PC-3 (cell line): ENCODE measurements at regions not wholly inside any gene's neighbourhood (a gene's known extent, or its start where the extent isn't known, plus 50 kb on each side); places are given as distances from the start of the nearest gene placed in this dataset.

Source experiments
- ATAC-seq: fragments of 200-7000 bp; cut with Tn5 transposase; 2 replicates; pipeline ENCODE4 v1.9.1; 2020; ENCODE audit warnings: mild to moderate bottlenecking, moderate library complexity
- BruUV-seq: library from RNA; stranded (reverse); fragments of 400-500 nt; replicated peaks from 2 replicates; lab custom pipeline; 2021; lab: Mats Ljungman, UMichigan
- CTCF ChIA-PET: fragments of 300-600 bp; sonication (Branson Sonifier 250); formaldehyde crosslinking; loops from one replicate; lab custom pipeline; 2022; ENCODE audit warnings: antibody characterized with exemption; lab: Charles Lee
- POLR2A ChIA-PET: fragments of 300-600 bp; sonication (Branson Sonifier 250); formaldehyde crosslinking; loops from one replicate; lab custom pipeline; 2022; ENCODE audit warnings: antibody characterized with exemption; ENCODE audit not compliant: unreplicated experiment; lab: Charles Lee
- DNase-seq: peaks from one replicate; pipeline ENCODE4 v3.0.0-alpha.2; 2015
- H2AFZ ChIP-seq: fragments of 300-600 bp; sonication (generic); 2 replicates; pipeline ENCODE4 v1.6.0; 2016; ENCODE audit warnings: antibody characterized with exemption, low read length
- H3F3A ChIP-seq: fragments of 300-600 bp; sonication (generic); one replicate; pipeline ENCODE4 v1.6.0; 2017; ENCODE audit warnings: antibody characterized with exemption, low read length, control low read depth, mild to moderate bottlenecking; ENCODE audit not compliant: unreplicated experiment
- H3K27ac ChIP-seq: fragments of 300-600 bp; sonication (generic); 2 replicates; pipeline ENCODE4 v1.5.1; 2016; ENCODE audit warnings: mild to moderate bottlenecking, low read length
- H3K27me3 ChIP-seq: fragments of 300-600 bp; sonication (generic); 2 replicates; pipeline ENCODE4 v1.6.1; 2016; ENCODE audit warnings: low read length, mixed read lengths
- H3K36me3 ChIP-seq: fragments of 300-600 bp; sonication (generic); 2 replicates; pipeline ENCODE4 v1.6.1; 2016; ENCODE audit warnings: low read depth, mixed run types, low read length, mixed read lengths
- H3K4me1 ChIP-seq: fragments of 300-600 bp; sonication (generic); 2 replicates; pipeline ENCODE4 v1.5.1; 2016; ENCODE audit warnings: low read length; ENCODE audit not compliant: insufficient read depth
- H3K4me2 ChIP-seq: fragments of 300-600 bp; sonication (generic); 2 replicates; pipeline ENCODE4 v1.6.0; 2016; ENCODE audit warnings: low read length
- H3K4me3 ChIP-seq: fragments of 300-600 bp; sonication (generic); 2 replicates; pipeline ENCODE4 v1.5.1; 2016; ENCODE audit warnings: mild to moderate bottlenecking, low read length, mixed read lengths
- H3K79me2 ChIP-seq: fragments of 300-600 bp; sonication (generic); 2 replicates; pipeline ENCODE4 v1.6.1; 2017; ENCODE audit warnings: low read length, mixed read lengths
- H3K9ac ChIP-seq: fragments of 300-600 bp; sonication (generic); 2 replicates; pipeline ENCODE4 v1.6.0; 2016; ENCODE audit warnings: mild to moderate bottlenecking, low read length
- H3K9me2 ChIP-seq: fragments of 300-600 bp; sonication (generic); replicated peaks from 2 replicates; pipeline ENCODE4 v1.6.1; 2016; ENCODE audit warnings: mixed run types, low read length, mixed read lengths
- H3K9me3 ChIP-seq: fragments of 300-600 bp; sonication (generic); 2 replicates; pipeline ENCODE4 v1.6.1; 2016; ENCODE audit warnings: low read length, mixed read lengths
- H4K20me1 ChIP-seq: fragments of 300-600 bp; sonication (generic); 2 replicates; pipeline ENCODE4 v1.6.1; 2016; ENCODE audit warnings: low read length, mixed read lengths
- CTCF ChIP-seq: fragments of 300-600 bp; sonication (generic); conservative IDR thresholded peaks from 2 replicates; pipeline ENCODE4 v1.5.1; 2017; ENCODE audit warnings: antibody characterized with exemption, low read depth, mild to moderate bottlenecking, low read length
- EZH2 ChIP-seq: fragments of 300-600 bp; sonication (generic); IDR thresholded peaks from one replicate; pipeline ENCODE4 v1.6.1; 2017; ENCODE audit warnings: antibody characterized with exemption, mild to moderate bottlenecking, low read length; ENCODE audit not compliant: unreplicated experiment
- EZH2phosphoT487 ChIP-seq: fragments of 300-600 bp; sonication (generic); IDR thresholded peaks from 2 replicates; pipeline ENCODE4 v1.6.1; 2018; ENCODE audit warnings: mild to moderate bottlenecking, antibody characterized with exemption, low read length, borderline replicate concordance
- intact Hi-C: fragments of 100-400 bp; cut with micrococcal nuclease; formaldehyde crosslinking; loops from 2 replicates; pipeline ENCODE4 v1.9.0; 2023

- Histone ChIP-seq H3K9me3 (no peaks in the 10 kb centered on the region), H3K4me2 (no peak overlapping the region), H3K36me3 (no peaks in the 10 kb centered on the region), H3K27ac (no peak overlapping the region), H3K79me2 (no peaks in the 10 kb centered on the region), H3K27me3 (no peaks in the 10 kb centered on the region), H2AFZ (no peak overlapping the region), H4K20me1 (no peaks in the 10 kb centered on the region), H3K4me1 (no peaks in the 10 kb centered on the region), H3K9me2 (no peaks in the 10 kb centered on the region), H3F3A (no peaks in the 10 kb centered on the region), H3K4me3 (no peak overlapping the region), H3K9ac (no peak overlapping the region)
- TF ChIP-seq EZH2: no peak
- no peak for TF ChIP-seq EZH2phosphoT487
- TF ChIP-seq CTCF: no peak
- intact Hi-C loops: no loop called here
- POLR2A ChIA-PET: no interaction called here
- BruUV-seq: no TSS peak
- DNase-seq (no peak), ATAC-seq (peak; percentile 15; the same call in 1 of the 2 replicates)
- CTCF ChIA-PET: no interaction called here
Observed at GRCh38 chr3:30170681-30171438, 435.5 kb upstream of the TGFBR2 start.

- H3K79me2 ChIP-seq: no peaks in the 10 kb centered on the region
- ChIA-PET CTCF (no interaction called here), POLR2A (interaction anchor here (0.8 kb wide), 1 partner anchor 76 kb away, joined by 8 read pairs; no protein-coding TSS in a partner anchor)
- H3K9me3 ChIP-seq: no peaks in the 10 kb centered on the region
- ATAC-seq (no peak), DNase-seq (no peak)
- no peak for TF ChIP-seq CTCF
- no peak for TF ChIP-seq EZH2
- TF ChIP-seq EZH2phosphoT487: no peak
- no TSS peak for BruUV-seq
- no peaks in the 10 kb centered on the region for H3F3A ChIP-seq
- no peak overlapping the region for H2AFZ ChIP-seq
- no peaks in the 10 kb centered on the region for H3K4me1 ChIP-seq
- intact Hi-C loops: no loop called here
- no peaks in the 10 kb centered on the region for H3K27me3 ChIP-seq
- H3K9me2 ChIP-seq: no peaks in the 10 kb centered on the region
- H3K36me3 ChIP-seq: no peaks in the 10 kb centered on the region
- H3K9ac ChIP-seq: no peak overlapping the region
- no peak overlapping the region for H3K4me3 ChIP-seq
- H3K4me2 ChIP-seq: no peak overlapping the region
- H4K20me1 ChIP-seq: no peaks in the 10 kb centered on the region
- H3K27ac ChIP-seq: no peak overlapping the region
Observed at GRCh38 chr3:30174357-30174756, 432.0 kb upstream of the TGFBR2 start.
